ENCODE measurements at regions not wholly inside any gene's neighbourhood (a gene's known extent, or its start where the extent isn't known, plus 50 kb on each side); places are given as distances from the start of the nearest gene placed in this dataset.

- DNase-seq = no peak
Observed at GRCh38 chr16:82488460-82488859, 138.3 kb upstream of the CDH13 start.

DNA sequence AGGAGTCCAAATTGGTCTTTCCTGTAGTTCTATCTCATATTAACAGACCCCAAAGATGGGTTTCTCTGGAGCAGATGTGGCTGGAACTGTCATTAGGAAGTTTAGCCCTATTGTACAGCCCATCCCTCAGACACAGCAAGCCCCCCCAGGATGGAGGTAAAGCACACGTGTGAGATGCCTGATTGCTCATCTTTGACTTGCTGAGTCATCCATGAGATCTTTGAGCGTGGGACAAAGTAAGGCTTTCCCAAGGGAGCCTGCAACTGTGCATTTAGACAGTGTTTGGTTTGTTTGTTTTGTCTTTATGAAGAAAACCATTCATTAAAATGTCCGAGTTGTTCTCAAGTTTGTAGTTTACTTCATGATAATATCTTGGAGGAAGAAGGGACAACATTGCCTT lies 145.3 kb upstream of the CDH13 start:
- no peak for DNase-seq

DNA sequence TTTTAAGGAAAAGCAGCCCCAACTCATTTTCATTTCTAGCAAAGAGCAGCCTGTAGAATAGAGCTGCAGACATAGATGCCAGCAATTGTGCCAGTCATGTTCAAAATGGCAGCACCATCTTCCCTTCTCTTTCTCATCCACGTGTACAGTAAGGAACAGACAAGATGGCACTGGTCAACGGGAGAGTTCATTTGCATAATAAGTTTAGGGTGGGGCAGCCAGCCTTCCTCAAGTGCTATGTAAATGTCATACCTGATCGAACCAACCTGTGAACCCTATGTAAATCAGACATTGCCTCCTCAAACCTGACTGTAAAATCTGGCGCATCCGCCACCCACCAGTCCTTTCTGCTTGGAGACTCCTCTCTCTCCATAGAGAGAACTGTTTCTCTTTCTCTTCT lies 150.0 kb upstream of the CDH13 start:
- DNase-seq = no peak

- no peak for DNase-seq
Observed at GRCh38 chr16:82470620-82471152, 156.1 kb upstream of the CDH13 start.

DNA sequence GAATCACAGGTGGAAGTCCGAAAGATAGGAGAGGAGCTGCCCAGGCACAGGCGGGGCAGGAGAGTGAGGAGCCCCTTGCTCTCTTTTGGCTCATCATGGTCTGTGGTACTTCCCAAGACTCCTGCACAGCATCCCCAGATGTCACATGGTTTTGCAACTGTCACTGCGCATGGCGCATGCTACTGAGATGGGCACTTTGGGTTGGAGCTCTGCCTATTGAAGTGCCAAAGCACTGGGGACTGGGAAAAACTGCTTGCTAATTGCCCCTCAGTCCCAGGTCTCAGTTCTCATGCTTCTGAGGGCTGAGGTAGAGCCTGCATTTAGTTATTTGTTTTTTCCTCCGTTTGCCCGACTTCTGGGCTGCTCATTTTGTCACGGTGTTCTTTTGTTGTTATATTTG lies 156.8 kb upstream of the CDH13 start:
- DNase-seq = no peak

GRCh38 chr16:82464187-82464586 lies 162.6 kb upstream of the CDH13 start:
- DNase-seq = no peak

DNA sequence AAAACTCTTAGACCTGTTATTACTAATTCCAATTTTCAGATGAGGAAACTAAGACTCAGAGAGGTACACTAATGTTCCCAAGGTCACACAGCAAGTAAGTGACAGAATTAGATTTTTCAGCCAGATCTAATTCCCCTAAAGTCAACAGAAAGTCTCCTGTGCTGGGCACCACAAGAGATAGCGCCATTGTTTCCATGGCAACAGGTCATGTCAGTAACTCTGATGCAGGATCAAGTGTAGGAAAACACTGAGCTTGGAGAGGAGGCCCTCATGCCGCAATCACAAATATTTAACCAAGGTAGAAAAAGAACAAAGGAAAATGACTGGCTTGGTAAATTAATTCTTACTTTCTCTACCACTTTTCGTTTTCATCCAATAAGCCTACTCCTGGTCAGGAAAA lies 166.0 kb upstream of the CDH13 start:
- DNase-seq = no peak

- DNase-seq = no peak
Observed at GRCh38 chr16:82459580-82460256, 167.1 kb upstream of the CDH13 start.

DNA sequence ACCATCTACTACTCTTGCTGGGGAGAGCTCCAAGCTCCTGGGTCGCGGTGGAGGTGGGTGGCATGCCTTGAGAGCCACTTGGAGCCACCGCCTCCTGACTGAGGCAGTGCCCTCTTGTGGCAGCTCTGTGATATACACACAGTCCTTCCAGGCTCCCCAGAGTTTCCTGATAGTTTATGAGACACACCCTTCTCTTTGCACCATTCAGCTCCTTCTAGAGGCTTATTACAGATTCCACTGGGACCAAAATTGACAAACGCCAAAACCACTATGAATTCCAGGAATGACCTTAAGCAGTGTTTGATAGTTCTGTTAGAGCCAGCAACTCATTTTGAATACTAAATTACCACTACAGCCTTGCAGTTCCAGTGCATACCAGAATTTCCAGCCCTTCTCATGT lies 170.1 kb upstream of the CDH13 start:
- peak in 1 of 2 donors; percentile 36 for DNase-seq

GRCh38 chr16:82454566-82454965 lies 172.2 kb upstream of the CDH13 start:
- DNase-seq = no peak

DNA sequence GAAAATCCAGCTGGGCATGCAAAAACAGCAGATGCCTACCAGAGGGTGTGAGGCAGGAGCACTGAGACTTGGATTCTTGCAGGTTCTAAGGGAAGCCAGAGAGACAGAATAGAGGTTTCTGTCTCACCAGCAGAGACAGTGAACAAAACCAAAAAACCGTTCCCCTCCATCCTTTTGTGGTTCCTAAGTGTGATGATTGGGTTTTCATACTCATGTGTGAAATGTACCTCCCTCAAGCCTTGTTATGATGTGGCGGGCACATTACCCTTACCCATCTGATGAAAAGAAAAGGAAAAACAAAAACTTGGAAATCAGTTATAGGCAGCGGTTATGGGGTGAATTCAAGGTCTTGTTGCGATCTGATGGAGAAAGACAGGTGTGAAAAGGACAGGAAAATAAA lies 172.6 kb upstream of the CDH13 start:
- DNase-seq = no peak

DNA sequence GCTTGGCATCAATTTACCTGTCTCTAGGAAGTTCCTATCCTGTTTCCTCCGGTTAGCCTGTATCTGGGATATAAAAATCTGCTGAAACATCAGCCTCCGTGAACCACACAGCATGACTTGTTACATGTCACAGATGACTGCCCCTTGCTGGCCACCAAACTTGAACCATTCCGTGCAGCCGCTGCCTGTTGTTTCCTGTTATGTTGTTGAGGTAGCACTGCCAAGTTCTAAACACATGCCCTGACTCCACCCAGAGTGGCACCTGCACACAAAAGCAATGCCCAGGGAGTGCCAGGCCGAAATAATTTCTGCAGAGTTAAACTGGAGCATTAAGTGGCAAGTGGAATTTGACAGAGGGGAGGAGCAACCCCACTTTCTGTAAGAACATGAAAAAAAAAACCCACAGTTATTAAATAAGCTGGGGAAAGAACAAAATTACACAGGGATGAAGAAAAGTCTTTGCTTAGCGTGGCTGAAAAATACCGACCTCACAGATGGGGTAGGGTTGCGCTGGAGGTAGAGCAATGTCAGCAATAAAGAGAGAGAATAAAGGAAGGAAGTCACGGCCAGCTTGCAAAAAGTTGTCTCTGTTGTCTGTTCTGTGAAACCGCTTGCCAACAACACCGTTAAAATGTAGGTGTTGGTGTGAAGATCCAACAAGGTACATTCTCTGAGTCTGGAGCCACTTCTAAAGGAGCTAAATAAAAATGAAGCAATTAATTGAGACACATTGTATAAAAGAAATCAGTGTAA lies 174.6 kb upstream of the CDH13 start:
- DNase-seq = no peak

DNA sequence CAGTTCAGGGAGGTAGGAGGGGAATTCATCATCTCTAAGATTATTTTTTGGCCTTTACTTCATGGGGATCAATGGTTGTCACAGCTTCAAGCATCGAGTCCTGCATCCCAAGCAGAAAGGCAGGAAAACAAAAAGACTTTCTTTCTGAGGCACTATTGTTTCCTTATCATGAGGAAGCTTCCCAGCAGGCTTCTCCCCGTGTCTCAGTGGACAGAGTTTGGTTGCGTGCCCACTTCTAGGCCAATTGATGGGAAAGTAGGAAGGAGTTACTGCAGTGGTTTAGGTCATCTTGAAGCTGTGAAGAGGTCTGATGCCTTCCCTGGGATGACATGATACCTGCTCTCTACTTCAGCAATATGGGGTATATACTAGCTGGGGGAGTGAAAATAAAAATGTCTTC lies 175.3 kb upstream of the CDH13 start:
- peak in 1 of 2 donors; percentile 6 for DNase-seq

- DNase-seq = no peak
Observed at GRCh38 chr16:82440336-82440735, 186.4 kb upstream of the CDH13 start.

- no peak for DNase-seq
Observed at GRCh38 chr16:82439678-82440293, 187.0 kb upstream of the CDH13 start.

- DNase-seq = no peak
Observed at GRCh38 chr16:82433042-82433441, 193.7 kb upstream of the CDH13 start.

GRCh38 chr16:82432261-82432660 lies 194.5 kb upstream of the CDH13 start:
- peak in 1 of 2 donors; percentile 12 for DNase-seq

DNA sequence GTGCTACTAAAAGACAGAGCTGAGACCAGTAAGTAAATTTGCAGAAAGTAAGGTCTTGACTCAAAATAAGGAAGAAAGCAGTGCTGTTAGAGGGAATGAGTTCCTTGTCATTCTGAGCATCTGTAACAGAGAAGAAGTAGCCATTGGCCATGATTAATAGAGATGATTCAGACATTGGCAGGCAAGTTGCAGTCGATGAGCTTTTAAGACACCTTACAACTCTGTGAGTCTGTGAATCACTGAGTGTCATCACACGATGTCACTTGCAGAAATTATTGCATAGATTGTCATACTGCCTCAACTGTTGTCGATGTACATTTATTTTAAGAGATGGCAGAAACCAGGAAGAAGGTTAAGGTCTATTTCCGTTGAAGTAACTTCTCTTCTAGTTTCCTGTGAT lies 201.1 kb upstream of the CDH13 start:
- no peak for DNase-seq

DNA sequence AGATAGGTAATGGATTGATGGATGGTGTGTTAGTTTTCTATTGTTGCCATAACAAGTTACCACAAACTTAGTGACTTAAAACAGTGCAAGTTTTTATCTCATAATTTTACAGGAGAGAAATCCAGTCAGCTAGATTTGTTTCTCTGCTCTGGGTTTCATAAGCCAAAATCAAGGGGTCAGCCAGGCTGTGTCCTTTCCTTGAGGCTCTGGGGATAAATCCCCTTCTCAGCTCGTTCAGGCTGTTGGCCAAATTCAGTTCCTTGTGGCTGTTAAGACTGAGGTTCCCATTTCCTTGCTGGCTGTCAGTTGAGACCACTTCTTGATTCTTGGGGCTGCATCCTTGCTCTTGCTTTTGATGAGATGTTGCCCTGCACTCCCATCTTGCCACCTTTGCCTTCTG lies 204.9 kb upstream of the CDH13 start:
- no peak for DNase-seq

GRCh38 chr16:82419332-82419731 lies 207.4 kb upstream of the CDH13 start:
- DNase-seq = no peak

DNA sequence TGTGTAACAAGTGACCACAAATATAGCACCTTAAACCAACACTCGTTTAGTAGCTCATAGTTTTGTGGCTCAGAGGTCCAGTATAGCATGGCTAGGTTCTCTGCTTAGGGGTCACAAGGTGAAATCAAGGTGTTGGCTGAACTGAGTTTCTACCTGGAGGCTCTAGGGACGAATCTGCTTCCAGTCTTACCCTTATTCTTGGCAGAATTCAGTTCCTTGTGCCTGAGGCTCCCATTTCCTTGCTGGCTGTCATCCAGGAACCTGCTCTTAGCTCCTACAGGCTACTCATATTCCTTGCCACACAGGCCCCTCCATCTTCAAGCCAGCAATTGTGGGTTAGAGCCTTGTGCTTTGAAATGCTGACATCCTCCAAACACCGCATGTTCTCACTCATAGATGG lies 212.3 kb upstream of the CDH13 start:
- no peak for DNase-seq

GRCh38 chr16:82412770-82413169 lies 214.0 kb upstream of the CDH13 start:
- no peak for DNase-seq

- no peak for DNase-seq
Observed at GRCh38 chr16:82405736-82406135, 221.0 kb upstream of the CDH13 start.

Data from hippocampal formation (tissue), 2 donors.